Heart right ventricle (tissue), 16 donors: ENCODE measurements at regions not wholly inside any gene's neighbourhood (a gene's known extent, or its start where the extent isn't known, plus 50 kb on each side); places are given as distances from the start of the nearest gene placed in this dataset.

Source experiments
- ATAC-seq, 8 donors: fragments of 200-7000 bp; cut with Tn5 transposase; one replicate each; pipeline ENCODE4 v1.9.1; 2020; ENCODE audit warnings: mild to moderate bottlenecking in 8 of 8, moderate library complexity in 8 of 8, moderate number of reproducible peaks in 1 of 8
- DNase-seq, 2 donors: peaks; one replicate each; pipeline ENCODE4 v3.0.0-alpha.2; 2020
- H3K27ac ChIP-seq, 10 donors: fragments of 200-600 bp; sonication (generic) in 2 of 10; one replicate each; pipeline versions ENCODE4 v1.5.0 to v1.8.0; 2020 to 2022; ENCODE audit warnings: mild to moderate bottlenecking in 3 of 10
- H3K27me3 ChIP-seq, 7 donors: fragments of 200-600 bp; one replicate each; pipeline ENCODE4 v1.8.0; 2021 to 2022; ENCODE audit warnings: mild to moderate bottlenecking in 2 of 7
- H3K36me3 ChIP-seq, 9 donors: fragments of 200-600 bp; sonication (generic) in 1 of 9; one replicate each; pipeline versions ENCODE4 v1.5.0 to v1.8.0; 2020 to 2022; ENCODE audit warnings: mild to moderate bottlenecking in 2 of 9
- H3K4me1 ChIP-seq, 9 donors: fragments of 200-600 bp; sonication (generic) in 1 of 9; one replicate each; pipeline versions ENCODE4 v1.5.0 to v1.8.0; 2020 to 2022; ENCODE audit warnings: mild to moderate bottlenecking in 4 of 9
- H3K4me3 ChIP-seq, 10 donors: fragments of 200-600 bp; sonication (generic) in 2 of 10; one replicate each; pipeline versions ENCODE4 v1.5.0 to v1.8.0; 2020 to 2022; ENCODE audit warnings: mild to moderate bottlenecking in 7 of 10, moderate library complexity in 2 of 10
- H3K9me3 ChIP-seq, 11 donors: fragments of 200-600 bp in 10 of 11; sonication (generic) in 2 of 11; one replicate each; pipeline versions ENCODE4 v1.5.0 to v1.8.0; 2013 to 2022; ENCODE audit warnings: mild to moderate bottlenecking in 2 of 11, control low read depth in 1 of 11, moderate library complexity in 1 of 11
- CTCF ChIP-seq, 9 donors: fragments of 200-600 bp; sonication (generic) in 2 of 9; IDR thresholded peaks; one replicate each; pipeline versions ENCODE4 v1.5.0 to v1.8.0; 2021 to 2022; ENCODE audit warnings: antibody characterized with exemption in 9 of 9, mild to moderate bottlenecking in 5 of 9, moderate library complexity in 1 of 9
- WGBS, 2 donors: extraction: QIAGEN DNeasy Blood & Tissue Kit; methylation state at CpG; one replicate each; pipeline ENCODE4 v1.1.7; 2013; ENCODE audit warnings: inconsistent platforms in 1 of 2; 5-methylcytosine and 5-hydroxymethylcytosine counted together
- intact Hi-C, 10 donors: fragments of 100-400 bp; cut with DNase I; formaldehyde crosslinking; loops; one replicate each; pipeline versions ENCODE4 v1.11.1 to v1.14.2; 2022
- donor health status: Arrhythmogenic right ventricular cardiomyopathy.
- donor health status: ischemic (EF 13 %, LVEDD 7.1; RV severe dilation, severe dysfunction).
- donor health status: healthy with polysubstance abuse.
- donor health status: DM: no; HTN: yes; CAD: no.
- donor health status: DM: no; HTN: no; CAD: no.
- donor health status: ischemic (EF 25% LVEDD 6.9; RV normal size, moderate dysfunction).
- donor health status: ischemic (EF 25% LVEDD 5.7; RV mildly dilated, moderate dysfunction).
- donor health status: healthy.
- donor health status: DM: yes; HTN: yes; CAD: no.
- donor health status: Ischemic cardiomyopathy.
- donor health status: ischemic (EF 35%, LVEDD 5.7; RV mildly dilated, moderate dysfunction).
- donor health status: nonischemic (EF 11% LVEDD 7.7; RV severe dilation, severe dysfunction).
- donor health status: DM: yes; HTN: yes; CAD: no.
- donor health status: PGD.
- donor health status: ischemic (EF 29% LVEDD 5.4; RV normal size, mild dysfunction).
- donor health status: nonischemic (EF 23%, LVEDD 6.1; RV moderate dilation, normal function).

GRCh38 chr2:457262-457661 lies 169.4 kb upstream of the ALKAL2 start:
- Histone ChIP-seq H3K27me3 (peaks cover 0 to 87% (median 28%) of the 10 kb centered on the region in 7 donors), H3K4me3 (no peak overlapping the region), H3K36me3 (no peaks in the 10 kb centered on the region), H3K9me3 (no peaks in the 10 kb centered on the region), H3K4me1 (no peaks in the 10 kb centered on the region), H3K27ac (no peak overlapping the region)
- intact Hi-C loops, result no loop called here
- 77 to 79% methylated on average over 1 of the region's 1 CpG for WGBS, 2 donors
- ATAC-seq, result no peak
- DNase-seq, result no peak
- TF ChIP-seq CTCF (IDR thresholded peaks at IDR 0.05), result no peak

GRCh38 chr2:455913-456312 lies 168.0 kb upstream of the ALKAL2 start:
- ATAC-seq, result no peak
- WGBS, 2 donors, result 79 to 86% methylated on average over 2 of the region's 2 CpGs

DNA sequence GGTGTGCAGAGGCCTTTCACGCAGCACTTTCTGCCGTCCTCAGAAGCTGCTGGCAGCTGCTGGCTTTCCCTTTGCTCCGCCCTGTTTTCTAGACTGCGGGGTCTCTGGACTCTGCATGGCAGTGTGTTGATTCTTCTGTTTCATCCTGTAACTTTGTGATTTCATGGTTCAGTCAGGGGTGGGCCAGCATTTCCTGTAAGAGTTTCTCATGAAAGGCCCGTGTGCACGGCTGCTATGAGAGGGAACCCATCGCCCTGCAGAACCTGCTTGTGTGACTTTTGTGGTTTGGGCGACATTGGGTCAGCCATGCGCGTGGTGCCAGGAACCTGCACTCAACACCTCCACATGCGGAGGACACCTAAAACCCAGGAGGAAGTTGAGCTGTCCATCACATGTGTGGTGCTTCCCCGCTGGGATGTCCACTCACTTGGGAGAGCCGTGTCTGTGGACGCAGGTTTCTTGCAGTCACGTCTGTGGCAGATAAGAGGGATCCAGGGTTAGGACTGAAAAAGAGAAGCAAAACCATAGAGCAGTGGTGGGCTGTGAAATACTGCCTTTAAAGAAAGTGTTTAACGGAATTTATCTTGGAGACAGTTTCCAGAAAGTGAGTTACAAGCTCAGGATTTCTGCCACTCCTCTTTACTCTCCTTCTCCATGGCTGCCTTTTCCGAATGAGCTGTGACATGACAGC lies 167.3 kb upstream of the ALKAL2 start:
- intact Hi-C loops, result no loop called here
- no peak for TF ChIP-seq CTCF (IDR thresholded peaks at IDR 0.05)
- DNase-seq (no peak), ATAC-seq (no peak)
- Histone ChIP-seq H3K36me3 (no peaks in the 10 kb centered on the region), H3K27me3 (peaks cover 0 to 84% (median 25%) of the 10 kb centered on the region in 7 donors), H3K9me3 (no peaks in the 10 kb centered on the region), H3K4me3 (no peak overlapping the region), H3K4me1 (no peaks in the 10 kb centered on the region), H3K27ac (no peak overlapping the region)
- whole genome bisulfite sequencing, 2 donors, result 72 to 74% methylated on average over 17 of the region's 17 CpGs

More at GRCh38 chr2:455913-456312, 168.0 kb upstream of the ALKAL2 start:
- H3K4me1 ChIP-seq, result no peaks in the 10 kb centered on the region
- DNase-seq, result no peak
- no peaks in the 10 kb centered on the region for H3K36me3 ChIP-seq
- H3K27ac ChIP-seq, result no peak overlapping the region
- H3K4me3 ChIP-seq, result no peak overlapping the region
- H3K27me3 ChIP-seq, result peaks cover 0 to 86% (median 25%) of the 10 kb centered on the region in 7 donors
- TF ChIP-seq CTCF (IDR thresholded peaks at IDR 0.05), result no peak
- intact Hi-C loops, result no loop called here
- H3K9me3 ChIP-seq, result no peaks in the 10 kb centered on the region

- no peak for TF ChIP-seq CTCF (IDR thresholded peaks at IDR 0.05)
- H3K9me3 ChIP-seq, result no peaks in the 10 kb centered on the region
- WGBS, 2 donors, result 84 to 86% methylated on average over 11 of the region's 11 CpGs
- no peak overlapping the region for H3K27ac ChIP-seq
- ATAC-seq (no peak), DNase-seq (no peak)
- H3K4me1 ChIP-seq, result no peaks in the 10 kb centered on the region
- H3K27me3 ChIP-seq, result peaks cover 0 to 78% (median 28%) of the 10 kb centered on the region in 7 donors
- intact Hi-C loops, result no loop called here
- H3K4me3 ChIP-seq, result no peak overlapping the region
- no peaks in the 10 kb centered on the region for H3K36me3 ChIP-seq
Measured at GRCh38 chr2:453132-453531, 165.2 kb upstream of the ALKAL2 start.
